IMR-90 (cell line): ENCODE measurements at regions not wholly inside any gene's neighbourhood (a gene's known extent, or its start where the extent isn't known, plus 50 kb on each side); places are given as distances from the start of the nearest gene placed in this dataset.

Experiments
- ATAC-seq: fragments of 200-7000 bp; cut with Tn5 transposase; 2 replicates; pipeline ENCODE4 v1.9.1; 2020; ENCODE audit warnings: low read depth, mild to moderate bottlenecking, moderate library complexity
- BruUV-seq: library from RNA; stranded (reverse); fragments of 400-500 nt; replicated peaks from 2 replicates; lab custom pipeline; 2021; lab: Mats Ljungman, UMichigan
- CTCF ChIA-PET: fragments of 300-600 bp; formaldehyde crosslinking; extraction: SDS; loops from one replicate; lab custom pipeline; 2021; ENCODE audit warnings: antibody characterized with exemption; lab: Yijun Ruan, JAX
- POLR2A ChIA-PET: fragments of 300-600 bp; sonication (Branson Sonifier 250); formaldehyde crosslinking; loops from one replicate; lab custom pipeline; 2022; ENCODE audit warnings: antibody characterized with exemption; ENCODE audit not compliant: unreplicated experiment; lab: Charles Lee
- DNase-seq: peaks from one replicate; pipeline ENCODE4 v3.0.0; 2013
- H2AFZ ChIP-seq: replicated peaks from 2 replicates; pipeline ENCODE3; 2013; ENCODE audit warnings: low read length, mild to moderate bottlenecking; ENCODE audit not compliant: poor library complexity
- H2AK5ac ChIP-seq: 2 replicates; pipeline ENCODE4 v1.6.1; 2013; ENCODE audit warnings: low read depth, low read length, inconsistent platforms
- H2AK9ac ChIP-seq: replicated peaks from 2 replicates; pipeline ENCODE3; 2013; ENCODE audit warnings: mild to moderate bottlenecking, low read depth, low read length, moderate library complexity; ENCODE audit not compliant: poor library complexity
- H2BK120ac ChIP-seq: 2 replicates; pipeline ENCODE4 v1.6.1; 2013; ENCODE audit warnings: low read depth, low read length, inconsistent platforms
- H2BK15ac ChIP-seq: 3 replicates; pipeline ENCODE4 v1.6.1; 2013; ENCODE audit warnings: low read depth, low read length, inconsistent platforms
- H2BK20ac ChIP-seq: 2 replicates; pipeline ENCODE4 v1.6.1; 2013; ENCODE audit warnings: low read depth, mild to moderate bottlenecking, inconsistent platforms, low read length, moderate library complexity
- H2BK5ac ChIP-seq: 2 replicates; pipeline ENCODE4 v1.6.1; 2013; ENCODE audit warnings: mild to moderate bottlenecking, low read depth, low read length, inconsistent platforms; ENCODE audit not compliant: poor library complexity, severe bottlenecking
- H3K14ac ChIP-seq: replicated peaks from 2 replicates; pipeline ENCODE4 v1.6.1; 2013; ENCODE audit warnings: low read depth, low read length, inconsistent platforms
- H3K18ac ChIP-seq: 2 replicates; pipeline ENCODE4 v1.6.1; 2013; ENCODE audit warnings: low read depth, low read length, control low read depth
- H3K23ac ChIP-seq: 2 replicates; pipeline ENCODE4 v1.6.1; 2013; ENCODE audit warnings: low read depth, low read length, inconsistent platforms
- H3K27ac ChIP-seq: 2 replicates; pipeline ENCODE4 v1.5.1; 2013; ENCODE audit warnings: mild to moderate bottlenecking, control low read depth, low read length; ENCODE audit not compliant: insufficient read depth
- H3K27me3 ChIP-seq: 2 replicates; pipeline ENCODE4 v1.6.1; 2013; ENCODE audit warnings: low read length; ENCODE audit not compliant: control insufficient read depth, insufficient read depth
- H3K36me3 ChIP-seq: 2 replicates; pipeline ENCODE4 v1.6.1; 2013; ENCODE audit warnings: low read length, mixed read lengths; ENCODE audit not compliant: control insufficient read depth, insufficient read depth
- H3K4ac ChIP-seq: 2 replicates; pipeline ENCODE4 v1.6.1; 2013; ENCODE audit warnings: low read depth, low read length, inconsistent platforms
- H3K4me1 ChIP-seq: 2 replicates; pipeline ENCODE4 v1.6.1; 2013; ENCODE audit warnings: low read length, mixed read lengths; ENCODE audit not compliant: control insufficient read depth, insufficient read depth
- H3K4me2 ChIP-seq: 2 replicates; pipeline ENCODE4 v1.6.1; 2013; ENCODE audit warnings: low read depth, mild to moderate bottlenecking, control low read depth, low read length, moderate library complexity
- H3K4me3 ChIP-seq: 2 replicates; pipeline ENCODE4 v1.5.1; 2013; ENCODE audit warnings: low read depth, mild to moderate bottlenecking, control low read depth, low read length, moderate library complexity; ENCODE audit not compliant: insufficient read depth
- H3K56ac ChIP-seq: 2 replicates; pipeline ENCODE4 v1.6.1; 2013; ENCODE audit warnings: low read length, inconsistent platforms; ENCODE audit not compliant: insufficient read depth; ENCODE audit errors: extremely low read depth
- H3K79me1 ChIP-seq, 2 experiments: 2 replicates each; pipeline ENCODE4 v1.6.1; 2013; ENCODE audit warnings: low read length in 2 of 2, inconsistent platforms in 1 of 2, low read depth in 1 of 2
- H3K9ac ChIP-seq: 2 replicates; pipeline ENCODE4 v1.6.1; 2013; ENCODE audit warnings: low read depth, low read length, control low read depth
- H3K9me1 ChIP-seq: 2 replicates; pipeline ENCODE4 v1.6.1; 2013; ENCODE audit warnings: low read length, inconsistent platforms; ENCODE audit not compliant: insufficient read depth
- H3K9me3 ChIP-seq: 2 replicates; pipeline ENCODE4 v1.6.1; 2013; ENCODE audit warnings: low read length; ENCODE audit not compliant: control insufficient read depth, insufficient read depth
- H4K20me1 ChIP-seq: 2 replicates; pipeline ENCODE4 v1.6.1; 2013; ENCODE audit warnings: low read length, inconsistent platforms; ENCODE audit not compliant: insufficient read depth
- H4K5ac ChIP-seq: 2 replicates; pipeline ENCODE4 v1.6.1; 2013; ENCODE audit warnings: mild to moderate bottlenecking, low read depth, low read length, control low read depth
- H4K8ac ChIP-seq, 2 experiments: 2 replicates each; pipeline ENCODE4 v1.6.1; 2013; ENCODE audit warnings: low read depth in 2 of 2, low read length in 2 of 2, control low read depth in 1 of 2, inconsistent platforms in 1 of 2
- H4K91ac ChIP-seq: 2 replicates; pipeline ENCODE4 v1.6.1; 2013; ENCODE audit warnings: low read depth, low read length, inconsistent platforms; ENCODE audit not compliant: insufficient read depth
- CEBPB ChIP-seq: IDR thresholded peaks from 2 replicates; pipeline ENCODE4 v1.6.1; 2012; ENCODE audit warnings: low read depth, low read length, improper control_type of control experiment
- POLR2A ChIP-seq: IDR thresholded peaks from 2 replicates; pipeline ENCODE4 v1.6.1; 2012; ENCODE audit warnings: mild to moderate bottlenecking, low read depth, low read length
- WGBS, 2 experiments: methylation state at CpG; one replicate each; pipeline versions ENCODE4 v1.1.5 to v1.1.7; 2013; ENCODE audit warnings: missing lambda C conversion rate in 2 of 2; ENCODE audit not compliant: insufficient read length in 1 of 2; ENCODE audit errors: extremely low coverage in 2 of 2; 5-methylcytosine and 5-hydroxymethylcytosine counted together
- dilution Hi-C: fragments of 300-500 bp; cut with HindIII; formaldehyde crosslinking; loops from one replicate; pipeline ENCODE4 v1.14.3; 2018; ENCODE audit warnings: low sequenced_read_pairs; ENCODE audit not compliant: unreplicated experiment
- in situ Hi-C: fragments of 300-500 bp; cut with MboI; formaldehyde crosslinking; loops from 3 replicates; pipeline ENCODE4 v1.14.3; 2019; ENCODE audit warnings: low sequenced_read_pairs, inconsistent platforms, mixed read lengths
- intact Hi-C: fragments of 100-400 bp; cut with micrococcal nuclease; formaldehyde crosslinking; loops from 2 replicates; pipeline ENCODE4 v1.10.0; 2022
- TF ChIP-seq, protein P1 (sequence below): fragments of 150-350 bp; IDR thresholded peaks from 2 replicates; pipeline ENCODE4 v1.6.1; 2017; ENCODE audit warnings: mild to moderate bottlenecking, antibody characterized with exemption, low read length, low read depth

DNA sequence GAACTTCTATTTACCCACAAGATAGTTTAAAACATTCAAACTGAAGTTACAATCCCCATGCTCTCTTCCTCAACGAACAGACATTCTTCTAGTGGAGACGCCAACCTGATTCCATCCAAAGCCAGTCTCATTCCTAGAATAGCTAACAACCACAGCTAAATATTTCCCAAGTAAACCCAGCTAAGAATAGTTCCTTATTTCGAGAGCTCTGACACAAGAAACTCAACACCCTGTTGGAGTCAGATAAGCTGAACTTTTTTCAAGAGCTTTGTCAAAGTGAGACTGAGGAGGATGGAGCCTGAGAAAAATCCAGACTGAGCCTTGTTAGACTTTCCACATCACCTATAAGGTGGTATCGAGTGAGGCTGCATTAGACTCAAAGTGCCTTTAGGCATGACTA, 56.7 kb upstream of the RPS23 start:
- no peak overlapping the region for H3K9ac ChIP-seq
- in situ Hi-C loops: no loop called here

More for the DNA sequence above, 56.7 kb upstream of the RPS23 start:
- no peaks in the 10 kb centered on the region; the same call in 1 of the 2 replicates for H4K20me1 ChIP-seq
- no TSS peak for BruUV-seq
- intact Hi-C loops (no loop called here), dilution Hi-C loops (no loop called here)
- no CpG with 5 or more reads among the region's 4 CpGs for WGBS, 2 experiments
- no peaks in the 10 kb centered on the region for H3K36me3 ChIP-seq
- peak overlapping the region; percentile 10 to 95; a peak in 3 of 4 replicates for H4K8ac ChIP-seq
- H2AK9ac ChIP-seq: no peak overlapping the region
- peaks cover 7% of the 10 kb centered on the region for H3K9me1 ChIP-seq
- TF ChIP-seq, protein P1, sequence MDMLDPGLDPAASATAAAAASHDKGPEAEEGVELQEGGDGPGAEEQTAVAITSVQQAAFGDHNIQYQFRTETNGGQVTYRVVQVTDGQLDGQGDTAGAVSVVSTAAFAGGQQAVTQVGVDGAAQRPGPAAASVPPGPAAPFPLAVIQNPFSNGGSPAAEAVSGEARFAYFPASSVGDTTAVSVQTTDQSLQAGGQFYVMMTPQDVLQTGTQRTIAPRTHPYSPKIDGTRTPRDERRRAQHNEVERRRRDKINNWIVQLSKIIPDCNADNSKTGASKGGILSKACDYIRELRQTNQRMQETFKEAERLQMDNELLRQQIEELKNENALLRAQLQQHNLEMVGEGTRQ: no peak
- TF ChIP-seq POLR2A (no peak), CEBPB (peak; percentile 26)
- no peaks in the 10 kb centered on the region for H3K9me3 ChIP-seq
- H3K4me1 ChIP-seq: peaks cover 18% of the 10 kb centered on the region
- no peaks in the 10 kb centered on the region for H3K27me3 ChIP-seq
- peak overlapping the region; percentile 82; the same call in 1 of the 2 replicates for H4K5ac ChIP-seq
- H2BK20ac ChIP-seq: peak overlapping the region; percentile 95
- H2BK120ac ChIP-seq: peak overlapping the region; percentile 97
- H2BK5ac ChIP-seq: peak overlapping the region; percentile 93
- peak overlapping the region; percentile 85 for H4K91ac ChIP-seq
- no peaks in the 10 kb centered on the region for H3K79me1 ChIP-seq
- H2AK5ac ChIP-seq: peak overlapping the region; percentile 52; the same call in 1 of the 2 replicates
- H3K18ac ChIP-seq: peak overlapping the region; percentile 97; the same call in 1 of the 2 replicates
- H3K27ac ChIP-seq: peak overlapping the region; percentile 69
- H2AFZ ChIP-seq: peak overlapping the region; percentile 56
- peak overlapping the region; percentile 89 for H3K4ac ChIP-seq
- POLR2A ChIA-PET: no interaction called here
- peak overlapping the region; percentile 75; the same call in 2 of the 3 replicates for H2BK15ac ChIP-seq
- peak overlapping the region; percentile 61 for H3K56ac ChIP-seq
- no peak overlapping the region for H3K4me3 ChIP-seq
- CTCF ChIA-PET: interaction anchor here (1.6 kb wide), 1 partner anchor 23 kb away, joined by 7 read pairs; no protein-coding TSS in a partner anchor
- peak overlapping the region; percentile 87; the same call in 1 of the 2 replicates for H3K23ac ChIP-seq
- DNase-seq (peak; percentile 95), ATAC-seq (peak; percentile 93)
- peak overlapping the region; percentile 87 for H3K4me2 ChIP-seq
- peak overlapping the region; percentile 90 for H3K14ac ChIP-seq
